ENCODE measurements at regions not wholly inside any gene's neighbourhood (a gene's known extent, or its start where the extent isn't known, plus 50 kb on each side); places are given as distances from the start of the nearest gene placed in this dataset.
"Not testable (repeated sequence)": the region's sequence is repeated elsewhere in the genome, so short reads cannot be mapped to it uniquely, and the experiment has no call there.

GRCh38 chr4:131883181-131883580, 1265.9 kb upstream of the PCDH10 start:
- not testable (repeated sequence) for DNase-seq

GRCh38 chr4:131925662-131926061, 1223.4 kb upstream of the PCDH10 start:
- DNase-seq = not testable (repeated sequence)

GRCh38 chr4:131967646-131968045, 1181.4 kb upstream of the PCDH10 start:
- not testable (repeated sequence) for DNase-seq

GRCh38 chr4:131974730-131975129, 1174.4 kb upstream of the PCDH10 start:
- no peak for DNase-seq

GRCh38 chr4:131975276-131976132, 1173.6 kb upstream of the PCDH10 start:
- DNase-seq = peak; percentile 15

GRCh38 chr4:131976133-131977002, 1172.7 kb upstream of the PCDH10 start:
- DNase-seq = peak; percentile 34

GRCh38 chr4:131978120-131978519, 1171.0 kb upstream of the PCDH10 start:
- DNase-seq = no peak

- no peak for DNase-seq
Measured at GRCh38 chr4:131989576-131989975, 1159.5 kb upstream of the PCDH10 start.

GRCh38 chr4:132001542-132001941, 1147.6 kb upstream of the PCDH10 start:
- DNase-seq = no peak

- no peak for DNase-seq
Measured at GRCh38 chr4:132003593-132003992, 1145.5 kb upstream of the PCDH10 start.

- DNase-seq = no peak
Measured at GRCh38 chr4:132015321-132015720, 1133.8 kb upstream of the PCDH10 start.

GRCh38 chr4:132016703-132017350, 1132.3 kb upstream of the PCDH10 start:
- DNase-seq = no peak

GRCh38 chr4:132026166-132026565, 1122.9 kb upstream of the PCDH10 start:
- no peak for DNase-seq

- no peak for DNase-seq
Measured at GRCh38 chr4:132026816-132027215, 1122.3 kb upstream of the PCDH10 start.

- no peak for DNase-seq
Measured at GRCh38 chr4:132056496-132056895, 1092.6 kb upstream of the PCDH10 start.

GRCh38 chr4:132059227-132059626, 1089.9 kb upstream of the PCDH10 start:
- DNase-seq = no peak

GRCh38 chr4:132062611-132063239, 1086.4 kb upstream of the PCDH10 start:
- DNase-seq = no peak

- no peak for DNase-seq
Measured at GRCh38 chr4:132063829-132064228, 1085.3 kb upstream of the PCDH10 start.

- no peak for DNase-seq
Measured at GRCh38 chr4:132065940-132066495, 1083.1 kb upstream of the PCDH10 start.

- DNase-seq = no peak
Measured at GRCh38 chr4:132071815-132072214, 1077.3 kb upstream of the PCDH10 start.

- no peak for DNase-seq
Measured at GRCh38 chr4:132076829-132077228, 1072.3 kb upstream of the PCDH10 start.

- no peak for DNase-seq
Measured at GRCh38 chr4:132085105-132085504, 1064.0 kb upstream of the PCDH10 start.

All from activated CD8-positive, alpha-beta memory T cell treated with anti-CD3 and anti-CD28 coated beads, Interleukin-2, amount 50 U/mL, for 4 hours (primary cell).